Prostate gland (tissue), 2 donors: ENCODE measurements at regions not wholly inside any gene's neighbourhood (a gene's known extent, or its start where the extent isn't known, plus 50 kb on each side); places are given as distances from the start of the nearest gene placed in this dataset.

Source experiments
- CTCF ChIP-seq, 4 experiments: fragments of 200-600 bp in 2 of 4; fragments of 450-650 bp in 2 of 4; sonication (generic) in 2 of 4; IDR thresholded peaks; 1 replicate in 3 of 4; 2 replicates in 1 of 4; pipeline ENCODE4 v1.5.1; 2016 to 2019; ENCODE audit warnings: antibody characterized with exemption in 4 of 4, mild to moderate bottlenecking in 2 of 4, moderate library complexity in 2 of 4
- POLR2AphosphoS5 ChIP-seq: sonication (generic); formaldehyde crosslinking; IDR thresholded peaks from one replicate; pipeline ENCODE4 v1.6.1; 2017; ENCODE audit warnings: antibody characterized with exemption

GRCh38 chr2:199552141-199552540 is 94.4 kb upstream of the SATB2 start:
- no peak for TF ChIP-seq CTCF (IDR thresholded peaks at IDR 0.05)
- no peak for TF ChIP-seq POLR2AphosphoS5
